ENCODE measurements at regions not wholly inside any gene's neighbourhood (a gene's known extent, or its start where the extent isn't known, plus 50 kb on each side); places are given as distances from the start of the nearest gene placed in this dataset.

- TF ChIP-seq, protein P1, sequence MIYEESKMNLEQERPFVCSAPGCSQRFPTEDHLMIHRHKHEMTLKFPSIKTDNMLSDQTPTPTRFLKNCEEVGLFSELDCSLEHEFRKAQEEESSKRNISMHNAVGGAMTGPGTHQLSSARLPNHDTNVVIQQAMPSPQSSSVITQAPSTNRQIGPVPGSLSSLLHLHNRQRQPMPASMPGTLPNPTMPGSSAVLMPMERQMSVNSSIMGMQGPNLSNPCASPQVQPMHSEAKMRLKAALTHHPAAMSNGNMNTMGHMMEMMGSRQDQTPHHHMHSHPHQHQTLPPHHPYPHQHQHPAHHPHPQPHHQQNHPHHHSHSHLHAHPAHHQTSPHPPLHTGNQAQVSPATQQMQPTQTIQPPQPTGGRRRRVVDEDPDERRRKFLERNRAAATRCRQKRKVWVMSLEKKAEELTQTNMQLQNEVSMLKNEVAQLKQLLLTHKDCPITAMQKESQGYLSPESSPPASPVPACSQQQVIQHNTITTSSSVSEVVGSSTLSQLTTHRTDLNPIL (CRISPR knock-in tag; IDR thresholded peaks at IDR 0.05; ENCODE audit: low read depth) = no peak
- TF ChIP-seq, protein P2, sequence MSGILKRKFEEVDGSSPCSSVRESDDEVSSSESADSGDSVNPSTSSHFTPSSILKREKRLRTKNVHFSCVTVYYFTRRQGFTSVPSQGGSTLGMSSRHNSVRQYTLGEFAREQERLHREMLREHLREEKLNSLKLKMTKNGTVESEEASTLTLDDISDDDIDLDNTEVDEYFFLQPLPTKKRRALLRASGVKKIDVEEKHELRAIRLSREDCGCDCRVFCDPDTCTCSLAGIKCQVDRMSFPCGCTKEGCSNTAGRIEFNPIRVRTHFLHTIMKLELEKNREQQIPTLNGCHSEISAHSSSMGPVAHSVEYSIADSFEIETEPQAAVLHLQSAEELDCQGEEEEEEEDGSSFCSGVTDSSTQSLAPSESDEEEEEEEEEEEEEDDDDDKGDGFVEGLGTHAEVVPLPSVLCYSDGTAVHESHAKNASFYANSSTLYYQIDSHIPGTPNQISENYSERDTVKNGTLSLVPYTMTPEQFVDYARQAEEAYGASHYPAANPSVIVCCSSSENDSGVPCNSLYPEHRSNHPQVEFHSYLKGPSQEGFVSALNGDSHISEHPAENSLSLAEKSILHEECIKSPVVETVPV (CRISPR knock-in tag; IDR thresholded peaks at IDR 0.05) = no peak
- TF ChIP-seq ZNF8 (CRISPR knock-in tag; IDR thresholded peaks at IDR 0.05) = no peak
- no peak for TF ChIP-seq RARB (CRISPR knock-in tag; IDR thresholded peaks at IDR 0.05)
- no peak for TF ChIP-seq ISL1 (CRISPR knock-in tag; IDR thresholded peaks at IDR 0.05)
- no peak for TF ChIP-seq ZFP30 (CRISPR knock-in tag; IDR thresholded peaks at IDR 0.05)
- no peak for TF ChIP-seq PATZ1 (CRISPR knock-in tag; IDR thresholded peaks at IDR 0.05; ENCODE audit: borderline replicate concordance)
Observed at GRCh38 chr14:44778604-44779003, 183.1 kb downstream of the KLHL28 start (continued).

DNA sequence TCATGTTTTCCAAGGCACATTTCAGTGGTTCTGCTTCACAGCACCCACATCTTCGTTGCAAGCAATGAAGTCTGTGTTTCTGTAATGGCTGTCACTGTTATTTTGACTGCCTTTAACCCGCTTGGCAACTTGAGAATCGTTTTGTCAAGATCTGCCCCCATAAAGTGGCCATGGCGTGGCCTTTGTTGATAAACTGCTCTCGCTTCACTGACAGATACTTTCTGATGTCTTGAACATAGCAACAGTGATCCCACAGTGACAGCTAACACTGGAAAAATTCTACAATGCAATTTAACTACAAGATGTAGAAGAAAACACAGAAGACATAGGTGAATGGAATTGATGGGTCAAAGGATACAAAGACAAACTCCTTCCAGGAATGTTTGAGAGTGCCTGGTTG lies 184.2 kb downstream of the KLHL28 start:
- no peak for ATAC-seq
- no peak for TF ChIP-seq ZC3H10 (CRISPR knock-in tag; IDR thresholded peaks at IDR 0.05)
- no peak for TF ChIP-seq ZFP3 (CRISPR knock-in tag; IDR thresholded peaks at IDR 0.05)
- TF ChIP-seq TOX (CRISPR knock-in tag; IDR thresholded peaks at IDR 0.05; ENCODE audit: borderline replicate concordance) = no peak
- TF ChIP-seq PATZ1 (CRISPR knock-in tag; IDR thresholded peaks at IDR 0.05; ENCODE audit: borderline replicate concordance) = no peak
- no peak for TF ChIP-seq ZFP30 (CRISPR knock-in tag; IDR thresholded peaks at IDR 0.05)
- TF ChIP-seq TCF4 (CRISPR knock-in tag; IDR thresholded peaks at IDR 0.05; ENCODE audit: borderline replicate concordance) = no peak
- no peak for TF ChIP-seq BACH2 (CRISPR knock-in tag; IDR thresholded peaks at IDR 0.05; ENCODE audit: borderline replicate concordance)
- no peak for TF ChIP-seq ZNF565 (CRISPR knock-in tag; conservative IDR thresholded peaks at IDR 0.05; ENCODE audit: low read depth)
- TF ChIP-seq TSHZ2 (CRISPR knock-in tag; IDR thresholded peaks at IDR 0.05) = no peak
- no peak for TF ChIP-seq CSDC2 (CRISPR knock-in tag; IDR thresholded peaks at IDR 0.05)

DNA sequence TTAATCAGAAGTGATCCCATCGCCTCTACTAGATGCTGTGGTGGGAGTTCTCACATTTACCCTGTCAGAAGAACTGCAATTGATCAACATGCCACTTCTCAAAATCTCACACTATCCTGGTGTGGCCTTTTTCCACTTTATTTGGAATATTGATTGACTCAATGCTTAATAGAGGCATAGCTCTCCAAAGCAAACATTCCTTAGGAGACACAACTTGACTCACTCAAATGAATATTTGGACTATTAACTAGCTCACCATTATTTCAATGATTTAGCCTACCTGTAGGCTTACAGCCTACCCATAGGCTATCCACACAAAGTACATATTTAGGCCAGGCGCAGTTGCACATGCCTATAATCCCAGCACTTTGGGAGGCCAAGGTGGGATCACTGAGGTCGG lies 186.5 kb downstream of the KLHL28 start:
- ATAC-seq = no peak
- TF ChIP-seq PATZ1 (CRISPR knock-in tag; IDR thresholded peaks at IDR 0.05; ENCODE audit: borderline replicate concordance) = no peak
- TF ChIP-seq ZNF70 (CRISPR knock-in tag; IDR thresholded peaks at IDR 0.05) = no peak
- no peak for TF ChIP-seq PPARA (CRISPR knock-in tag; IDR thresholded peaks at IDR 0.05; ENCODE audit: borderline replicate concordance)
- TF ChIP-seq ZC3H10 (CRISPR knock-in tag; IDR thresholded peaks at IDR 0.05) = no peak
- TF ChIP-seq, protein P2 (CRISPR knock-in tag; IDR thresholded peaks at IDR 0.05) = no peak
- TF ChIP-seq ZFP30 (CRISPR knock-in tag; IDR thresholded peaks at IDR 0.05) = no peak
- no peak for TF ChIP-seq OSR1 (CRISPR knock-in tag; IDR thresholded peaks at IDR 0.05)
- TF ChIP-seq ZNF565 (CRISPR knock-in tag; conservative IDR thresholded peaks at IDR 0.05; ENCODE audit: low read depth) = no peak
- no peak for TF ChIP-seq TCF4 (CRISPR knock-in tag; IDR thresholded peaks at IDR 0.05; ENCODE audit: borderline replicate concordance)
- TF ChIP-seq RARB (CRISPR knock-in tag; IDR thresholded peaks at IDR 0.05) = no peak
- no peak for TF ChIP-seq ZFP3 (CRISPR knock-in tag; IDR thresholded peaks at IDR 0.05)
- no peak for TF ChIP-seq ISL1 (CRISPR knock-in tag; IDR thresholded peaks at IDR 0.05)
- TF ChIP-seq CSDC2 (CRISPR knock-in tag; IDR thresholded peaks at IDR 0.05) = no peak
- no peak for TF ChIP-seq GLIS3 (CRISPR knock-in tag; IDR thresholded peaks at IDR 0.05)
- no peak for TF ChIP-seq ARNTL (CRISPR knock-in tag; IDR thresholded peaks at IDR 0.05; ENCODE audit: borderline replicate concordance, low read depth)

Data from SK-N-SH treated with all-trans-retinoic acid at 6 μM for 48 hours (cell line).